ENCODE measurements at regions not wholly inside any gene's neighbourhood (a gene's known extent, or its start where the extent isn't known, plus 50 kb on each side); places are given as distances from the start of the nearest gene placed in this dataset.

DNA sequence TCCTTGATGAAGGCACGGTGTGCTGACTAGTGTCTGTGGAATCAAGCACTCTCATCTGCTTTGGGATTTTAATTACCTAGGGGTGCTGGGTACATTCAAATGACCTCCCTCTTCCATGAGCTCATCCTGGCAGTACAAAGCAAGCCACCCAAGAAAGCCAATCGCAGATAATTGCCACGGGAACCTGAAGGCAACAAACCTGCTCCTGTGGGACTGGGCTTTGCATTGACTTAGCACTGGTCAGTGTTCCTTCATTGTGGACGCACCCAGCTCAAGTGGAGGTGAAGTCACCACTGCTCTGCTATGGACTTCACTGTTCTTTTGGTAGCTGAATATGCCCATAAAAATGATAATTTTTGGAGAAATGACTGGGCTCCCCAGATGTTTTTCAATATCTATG is 261.6 kb upstream of the FERMT1 start:
- intact Hi-C loops (cut with micrococcal nuclease): no loop called here
- TF ChIP-seq, protein P1, sequence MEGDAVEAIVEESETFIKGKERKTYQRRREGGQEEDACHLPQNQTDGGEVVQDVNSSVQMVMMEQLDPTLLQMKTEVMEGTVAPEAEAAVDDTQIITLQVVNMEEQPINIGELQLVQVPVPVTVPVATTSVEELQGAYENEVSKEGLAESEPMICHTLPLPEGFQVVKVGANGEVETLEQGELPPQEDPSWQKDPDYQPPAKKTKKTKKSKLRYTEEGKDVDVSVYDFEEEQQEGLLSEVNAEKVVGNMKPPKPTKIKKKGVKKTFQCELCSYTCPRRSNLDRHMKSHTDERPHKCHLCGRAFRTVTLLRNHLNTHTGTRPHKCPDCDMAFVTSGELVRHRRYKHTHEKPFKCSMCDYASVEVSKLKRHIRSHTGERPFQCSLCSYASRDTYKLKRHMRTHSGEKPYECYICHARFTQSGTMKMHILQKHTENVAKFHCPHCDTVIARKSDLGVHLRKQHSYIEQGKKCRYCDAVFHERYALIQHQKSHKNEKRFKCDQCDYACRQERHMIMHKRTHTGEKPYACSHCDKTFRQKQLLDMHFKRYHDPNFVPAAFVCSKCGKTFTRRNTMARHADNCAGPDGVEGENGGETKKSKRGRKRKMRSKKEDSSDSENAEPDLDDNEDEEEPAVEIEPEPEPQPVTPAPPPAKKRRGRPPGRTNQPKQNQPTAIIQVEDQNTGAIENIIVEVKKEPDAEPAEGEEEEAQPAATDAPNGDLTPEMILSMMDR (IDR thresholded peaks at IDR 0.05): no peak

DNA sequence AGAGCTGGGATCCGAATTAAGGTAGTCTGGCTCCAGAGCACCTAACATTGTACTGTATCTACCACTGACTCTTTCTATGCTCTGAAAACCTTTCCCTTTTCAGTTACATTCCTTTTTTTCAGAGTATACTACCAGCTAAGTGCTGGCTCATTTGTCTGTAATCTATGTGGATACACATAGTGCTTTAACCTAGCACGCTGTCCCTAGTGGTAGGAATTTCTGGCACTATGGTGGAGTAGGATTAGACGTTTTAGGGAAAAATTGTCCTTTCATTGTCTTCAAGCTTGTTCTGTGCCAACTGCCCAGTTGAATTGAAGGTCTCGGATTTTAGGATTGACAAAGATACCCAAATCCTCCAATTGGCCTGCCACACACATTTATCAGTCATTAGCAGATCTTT is 259.1 kb upstream of the FERMT1 start:
- H3K4me3 ChIP-seq (replicated peaks in 1 of 3; ENCODE audit: low read depth in 2 of 3, low read length in 3 of 3): no peak overlapping the region
- no peaks in the 10 kb centered on the region for H3K36me3 ChIP-seq (replicated peaks in 1 of 2; ENCODE audit: control insufficient read depth in 1 of 2, insufficient read depth in 2 of 2, low read length in 2 of 2)
- no peak overlapping the region for H3K27ac ChIP-seq (ENCODE audit: low read depth in 1 of 2, low read length in 2 of 2)
- H3K79me2 ChIP-seq (ENCODE audit: insufficient read depth, low read length): no peaks in the 10 kb centered on the region
- no peaks in the 10 kb centered on the region for H3K4me1 ChIP-seq (ENCODE audit: control insufficient read depth in 1 of 2, insufficient read depth in 2 of 2, low read length in 2 of 2)
- no peak overlapping the region for H3K4me2 ChIP-seq (replicated peaks; ENCODE audit: extremely low read depth, low read length, poor library complexity, severe bottlenecking)
- no peak overlapping the region for H2AFZ ChIP-seq (ENCODE audit: insufficient read depth, low read depth, low read length, poor library complexity, severe bottlenecking)
- peaks cover 0 to 5% of the 10 kb centered on the region in 2 donors for H3K9me3 ChIP-seq (replicated peaks in 1 of 2; ENCODE audit: control insufficient read depth in 1 of 2, insufficient read depth in 1 of 2, low read length in 2 of 2)
- peaks cover 0 to 1% (median 0%) of the 10 kb centered on the region in 3 donors for H3K27me3 Mint-ChIP-seq (ENCODE audit: low read depth in 3 of 3)
- TF ChIP-seq, protein P1 (IDR thresholded peaks at IDR 0.05): no peak
- H4K20me1 ChIP-seq (ENCODE audit: insufficient read depth, low read length): no peaks in the 10 kb centered on the region
- H3K4me1 Mint-ChIP-seq: no peaks in the 10 kb centered on the region
- intact Hi-C loops (cut with micrococcal nuclease): no loop called here
- peaks cover 2 to 14% (median 5%) of the 10 kb centered on the region in 7 donors for H3K9me3 Mint-ChIP-seq
- H3K9ac ChIP-seq (ENCODE audit: insufficient read depth, low read length, poor library complexity, severe bottlenecking): no peak overlapping the region
- no peak for DNase-seq
- H3K27ac Mint-ChIP-seq: no peak overlapping the region
- no peaks in the 10 kb centered on the region for H3K36me3 Mint-ChIP-seq
- WGBS (ENCODE audit: insufficient coverage): no CpG with 5 or more reads among the region's 4 CpGs
- H3K27me3 ChIP-seq (ENCODE audit: control insufficient read depth in 2 of 2, insufficient read depth in 2 of 2, low read length in 2 of 2): no peaks in the 10 kb centered on the region
- H3K4me3 Mint-ChIP-seq: no peak overlapping the region

More for the DNA sequence above, 261.6 kb upstream of the FERMT1 start:
- no peaks in the 10 kb centered on the region for H3K36me3 Mint-ChIP-seq
- no peaks in the 10 kb centered on the region for H3K4me1 Mint-ChIP-seq
- H2AFZ ChIP-seq (ENCODE audit: insufficient read depth, low read depth, low read length, poor library complexity, severe bottlenecking): no peak overlapping the region
- no peaks in the 10 kb centered on the region for H3K27me3 ChIP-seq (ENCODE audit: control insufficient read depth in 2 of 2, insufficient read depth in 2 of 2, low read length in 2 of 2)
- H3K9me3 Mint-ChIP-seq: peaks cover 2 to 14% (median 11%) of the 10 kb centered on the region in 7 donors
- WGBS (ENCODE audit: insufficient coverage): 69% methylated on average over 4 of the region's 4 CpGs
- H3K4me3 ChIP-seq (replicated peaks in 1 of 3; ENCODE audit: low read depth in 2 of 3, low read length in 3 of 3): no peak overlapping the region
- H3K27me3 Mint-ChIP-seq (ENCODE audit: low read depth in 3 of 3): peaks cover 0 to 1% (median 0%) of the 10 kb centered on the region in 3 donors
- DNase-seq: no peak
- H3K4me1 ChIP-seq (ENCODE audit: control insufficient read depth in 1 of 2, insufficient read depth in 2 of 2, low read length in 2 of 2): no peaks in the 10 kb centered on the region
- no peak overlapping the region for H3K27ac Mint-ChIP-seq
- H3K79me2 ChIP-seq (ENCODE audit: insufficient read depth, low read length): no peaks in the 10 kb centered on the region
- H3K27ac ChIP-seq (ENCODE audit: low read depth in 1 of 2, low read length in 2 of 2): no peak overlapping the region
- no peak overlapping the region for H3K4me2 ChIP-seq (replicated peaks; ENCODE audit: extremely low read depth, low read length, poor library complexity, severe bottlenecking)
- H3K4me3 Mint-ChIP-seq: no peak overlapping the region
- no peak overlapping the region for H3K9ac ChIP-seq (ENCODE audit: insufficient read depth, low read length, poor library complexity, severe bottlenecking)
- no peaks in the 10 kb centered on the region for H3K36me3 ChIP-seq (replicated peaks in 1 of 2; ENCODE audit: control insufficient read depth in 1 of 2, insufficient read depth in 2 of 2, low read length in 2 of 2)
- peaks cover 0 to 5% of the 10 kb centered on the region in 2 donors for H3K9me3 ChIP-seq (replicated peaks in 1 of 2; ENCODE audit: control insufficient read depth in 1 of 2, insufficient read depth in 1 of 2, low read length in 2 of 2)
- H4K20me1 ChIP-seq (ENCODE audit: insufficient read depth, low read length): no peaks in the 10 kb centered on the region

Measured in CD14-positive monocyte (primary cell).